IPS-18a (cell line): ENCODE measurements at regions not wholly inside any gene's neighbourhood (a gene's known extent, or its start where the extent isn't known, plus 50 kb on each side); places are given as distances from the start of the nearest gene placed in this dataset.

ENCODE experiments used
- H3K27ac ChIP-seq: one replicate; pipeline ENCODE4 v1.5.1; 2013; ENCODE audit warnings: low read length
- H3K27me3 ChIP-seq: one replicate; pipeline ENCODE4 v1.6.1; 2013; ENCODE audit warnings: mild to moderate bottlenecking, low read length; ENCODE audit not compliant: control insufficient read depth, insufficient read depth
- H3K36me3 ChIP-seq: one replicate; pipeline ENCODE4 v1.6.1; 2013; ENCODE audit warnings: low read depth, low read length; ENCODE audit not compliant: control insufficient read depth
- H3K4me1 ChIP-seq: one replicate; pipeline ENCODE4 v1.6.1; 2013; ENCODE audit warnings: low read depth, low read length; ENCODE audit not compliant: control insufficient read depth
- H3K4me3 ChIP-seq: one replicate; pipeline ENCODE4 v1.5.1; 2013; ENCODE audit warnings: low read length
- H3K9ac ChIP-seq: one replicate; pipeline ENCODE4 v1.6.1; 2013; ENCODE audit warnings: mild to moderate bottlenecking, low read length, moderate library complexity
- H3K9me3 ChIP-seq: one replicate; pipeline ENCODE4 v1.6.1; 2013; ENCODE audit warnings: low read depth, low read length; ENCODE audit not compliant: control insufficient read depth

GRCh38 chr1:13976485-13976884, 276.5 kb downstream of the PRDM2 start:
- no peak overlapping the region for H3K27ac ChIP-seq
- H3K36me3 ChIP-seq: no peaks in the 10 kb centered on the region
- H3K9ac ChIP-seq: no peak overlapping the region

DNA sequence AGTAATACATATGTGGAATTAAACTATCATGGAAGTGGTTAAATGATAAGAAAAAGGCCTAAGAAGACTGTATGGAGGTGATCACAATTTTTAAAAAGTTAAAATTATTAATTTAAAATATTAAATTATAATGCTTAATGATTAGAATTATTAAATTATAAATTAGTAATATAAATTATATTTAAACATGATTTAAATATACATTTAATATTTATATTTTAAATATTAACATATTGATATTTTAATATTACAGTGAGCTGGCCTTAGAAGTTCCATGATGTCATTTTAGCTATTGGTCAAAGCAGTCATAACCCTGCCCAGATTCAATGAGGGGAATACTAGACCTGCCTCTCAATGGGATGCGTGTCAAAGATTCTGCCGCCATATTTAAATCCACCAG, 281.2 kb downstream of the PRDM2 start:
- H3K4me1 ChIP-seq: no peaks in the 10 kb centered on the region
- no peaks in the 10 kb centered on the region for H3K27me3 ChIP-seq
- no peak overlapping the region for H3K27ac ChIP-seq
- no peaks in the 10 kb centered on the region for H3K36me3 ChIP-seq
- H3K4me3 ChIP-seq: no peak overlapping the region
- H3K9me3 ChIP-seq: no peaks in the 10 kb centered on the region
- no peak overlapping the region for H3K9ac ChIP-seq

More at GRCh38 chr1:13976485-13976884, 276.5 kb downstream of the PRDM2 start:
- Histone ChIP-seq H3K4me1 (no peaks in the 10 kb centered on the region), H3K9me3 (no peaks in the 10 kb centered on the region), H3K27me3 (no peaks in the 10 kb centered on the region), H3K4me3 (no peak overlapping the region)

DNA sequence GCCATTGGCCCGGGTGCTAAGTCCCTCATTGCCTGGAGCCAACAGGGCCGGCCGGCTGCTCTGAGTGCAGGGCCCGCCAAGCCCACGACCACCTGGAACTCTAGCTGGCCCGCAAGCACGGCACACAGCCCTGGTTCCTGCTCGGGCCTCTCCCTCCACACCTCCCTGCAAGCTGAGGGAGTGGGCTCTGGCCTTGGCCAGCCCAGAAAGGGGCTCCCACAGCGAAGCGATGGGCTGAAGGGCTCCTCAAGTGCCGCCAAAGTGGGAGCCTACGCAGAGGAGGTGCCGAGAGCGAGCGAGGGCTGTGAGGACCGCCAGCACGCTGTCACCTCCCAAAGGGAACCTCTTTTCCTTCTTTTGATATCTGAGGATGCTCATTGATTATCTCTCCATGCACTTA, 283.4 kb downstream of the PRDM2 start:
- Histone ChIP-seq H3K4me3 (no peak overlapping the region), H3K4me1 (no peaks in the 10 kb centered on the region), H3K27ac (no peak overlapping the region), H3K9ac (no peak overlapping the region), H3K36me3 (no peaks in the 10 kb centered on the region), H3K9me3 (no peaks in the 10 kb centered on the region), H3K27me3 (no peaks in the 10 kb centered on the region)

DNA sequence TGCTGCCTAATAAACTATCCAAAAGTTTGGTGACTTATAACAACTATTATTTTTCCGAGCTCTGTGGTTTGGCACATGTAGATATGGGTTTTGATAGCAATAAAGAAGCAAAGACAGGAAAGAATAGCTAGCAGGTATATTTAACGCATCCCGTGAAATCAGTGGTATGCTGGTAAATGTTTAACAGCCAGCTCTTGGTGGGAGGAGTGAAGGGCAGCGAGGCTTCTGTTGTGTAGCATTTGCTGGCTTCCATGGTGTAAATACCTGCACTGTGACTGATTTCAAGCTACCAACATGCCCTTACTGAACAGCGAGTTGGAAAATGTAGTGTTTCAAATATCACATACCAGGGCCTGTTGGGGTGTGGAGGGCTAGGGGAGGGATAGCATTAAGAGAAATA, 291.0 kb downstream of the PRDM2 start:
- H3K9ac ChIP-seq: no peak overlapping the region
- no peaks in the 10 kb centered on the region for H3K27me3 ChIP-seq
- no peaks in the 10 kb centered on the region for H3K4me1 ChIP-seq
- H3K4me3 ChIP-seq: no peak overlapping the region
- H3K36me3 ChIP-seq: no peaks in the 10 kb centered on the region
- no peak overlapping the region for H3K27ac ChIP-seq
- H3K9me3 ChIP-seq: no peaks in the 10 kb centered on the region

DNA sequence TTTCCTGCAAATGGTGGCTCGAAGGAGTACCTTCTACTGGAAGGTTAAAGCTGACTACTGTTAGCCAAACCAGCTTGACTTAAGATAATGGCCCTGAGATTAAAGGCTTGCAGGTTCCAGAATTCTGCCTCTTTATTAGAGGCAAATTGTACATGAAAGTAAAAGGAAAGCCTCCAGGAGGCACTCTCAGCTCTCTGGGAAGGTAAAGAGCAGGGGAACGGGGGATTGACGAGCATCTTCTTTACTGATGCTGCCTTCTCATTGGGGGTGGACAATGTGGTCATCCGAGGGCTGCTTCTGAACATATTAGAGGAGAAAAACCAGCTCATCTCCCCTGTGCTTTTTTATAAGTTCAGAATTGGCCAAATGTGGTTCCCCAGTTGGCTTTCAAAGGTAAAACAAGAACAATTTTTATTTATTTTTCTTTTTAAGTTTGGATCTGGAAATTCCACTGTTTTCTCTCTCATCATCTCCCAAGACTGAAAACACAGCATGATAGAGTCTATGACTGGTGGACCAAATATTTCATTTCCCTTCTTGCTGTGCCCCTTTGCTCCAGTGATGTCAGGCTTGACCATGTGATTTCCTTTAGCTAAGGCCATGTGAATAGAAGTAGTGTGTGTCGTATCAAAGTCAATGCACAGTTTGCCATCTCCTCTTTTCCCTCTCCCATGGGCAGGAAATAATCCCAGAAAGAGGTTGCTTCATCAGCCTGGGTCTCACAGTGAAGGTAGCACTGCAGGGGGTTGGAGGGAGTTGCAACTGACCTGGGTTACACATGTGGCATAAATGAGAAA, 292.7 kb downstream of the PRDM2 start:
- no peak overlapping the region for H3K4me3 ChIP-seq
- no peaks in the 10 kb centered on the region for H3K36me3 ChIP-seq
- no peak overlapping the region for H3K9ac ChIP-seq
- no peak overlapping the region for H3K27ac ChIP-seq
- H3K9me3 ChIP-seq: no peaks in the 10 kb centered on the region
- no peaks in the 10 kb centered on the region for H3K27me3 ChIP-seq
- no peaks in the 10 kb centered on the region for H3K4me1 ChIP-seq

GRCh38 chr1:13994386-13994785, 294.4 kb downstream of the PRDM2 start:
- Histone ChIP-seq H3K9me3 (no peaks in the 10 kb centered on the region), H3K27ac (no peak overlapping the region), H3K36me3 (no peaks in the 10 kb centered on the region), H3K27me3 (no peaks in the 10 kb centered on the region), H3K4me3 (no peak overlapping the region), H3K4me1 (no peaks in the 10 kb centered on the region), H3K9ac (no peak overlapping the region)

GRCh38 chr1:13996334-13996733, 296.3 kb downstream of the PRDM2 start:
- H3K27ac ChIP-seq: no peak overlapping the region
- H3K4me1 ChIP-seq: no peaks in the 10 kb centered on the region
- H3K9me3 ChIP-seq: no peaks in the 10 kb centered on the region
- H3K36me3 ChIP-seq: no peaks in the 10 kb centered on the region
- H3K9ac ChIP-seq: no peak overlapping the region
- H3K27me3 ChIP-seq: no peaks in the 10 kb centered on the region
- H3K4me3 ChIP-seq: no peak overlapping the region

GRCh38 chr1:14003552-14003951, 303.6 kb downstream of the PRDM2 start:
- no peaks in the 10 kb centered on the region for H3K4me1 ChIP-seq
- H3K36me3 ChIP-seq: no peaks in the 10 kb centered on the region
- H3K27ac ChIP-seq: no peak overlapping the region
- H3K4me3 ChIP-seq: no peak overlapping the region
- H3K9me3 ChIP-seq: no peaks in the 10 kb centered on the region
- no peak overlapping the region for H3K9ac ChIP-seq
- H3K27me3 ChIP-seq: no peaks in the 10 kb centered on the region

GRCh38 chr1:14009582-14009981, 309.6 kb downstream of the PRDM2 start:
- no peaks in the 10 kb centered on the region for H3K36me3 ChIP-seq
- no peaks in the 10 kb centered on the region for H3K4me1 ChIP-seq
- H3K9ac ChIP-seq: no peak overlapping the region
- no peaks in the 10 kb centered on the region for H3K27me3 ChIP-seq
- H3K4me3 ChIP-seq: no peak overlapping the region
- no peaks in the 10 kb centered on the region for H3K9me3 ChIP-seq
- no peak overlapping the region for H3K27ac ChIP-seq

GRCh38 chr1:14010476-14010875, 310.5 kb downstream of the PRDM2 start:
- no peak overlapping the region for H3K4me3 ChIP-seq
- H3K9me3 ChIP-seq: no peaks in the 10 kb centered on the region
- H3K9ac ChIP-seq: no peak overlapping the region
- no peaks in the 10 kb centered on the region for H3K27me3 ChIP-seq
- H3K4me1 ChIP-seq: no peaks in the 10 kb centered on the region
- no peaks in the 10 kb centered on the region for H3K36me3 ChIP-seq
- H3K27ac ChIP-seq: no peak overlapping the region

DNA sequence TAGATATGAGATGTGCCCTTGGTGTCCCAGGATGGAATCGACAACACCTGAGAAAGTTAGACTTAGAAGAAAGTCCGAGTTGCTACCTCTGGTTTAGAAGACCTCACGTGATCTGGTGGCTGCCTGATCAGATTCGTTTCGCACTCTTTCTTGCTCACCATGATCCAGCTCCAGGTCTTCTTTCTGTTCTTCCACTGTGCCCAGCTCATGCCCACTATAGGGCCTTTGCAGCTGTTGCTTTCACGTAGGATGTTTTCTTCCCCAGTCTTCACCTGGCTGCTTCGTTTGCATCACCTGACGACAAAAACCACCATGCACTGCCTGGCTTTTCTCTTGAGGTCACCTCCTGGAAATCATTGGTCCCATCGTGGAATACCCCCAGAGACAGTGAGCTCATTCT, 311.1 kb downstream of the PRDM2 start:
- H3K27ac ChIP-seq: no peak overlapping the region
- no peak overlapping the region for H3K9ac ChIP-seq
- no peaks in the 10 kb centered on the region for H3K9me3 ChIP-seq
- no peak overlapping the region for H3K4me3 ChIP-seq
- no peaks in the 10 kb centered on the region for H3K36me3 ChIP-seq
- H3K4me1 ChIP-seq: no peaks in the 10 kb centered on the region
- H3K27me3 ChIP-seq: no peaks in the 10 kb centered on the region

DNA sequence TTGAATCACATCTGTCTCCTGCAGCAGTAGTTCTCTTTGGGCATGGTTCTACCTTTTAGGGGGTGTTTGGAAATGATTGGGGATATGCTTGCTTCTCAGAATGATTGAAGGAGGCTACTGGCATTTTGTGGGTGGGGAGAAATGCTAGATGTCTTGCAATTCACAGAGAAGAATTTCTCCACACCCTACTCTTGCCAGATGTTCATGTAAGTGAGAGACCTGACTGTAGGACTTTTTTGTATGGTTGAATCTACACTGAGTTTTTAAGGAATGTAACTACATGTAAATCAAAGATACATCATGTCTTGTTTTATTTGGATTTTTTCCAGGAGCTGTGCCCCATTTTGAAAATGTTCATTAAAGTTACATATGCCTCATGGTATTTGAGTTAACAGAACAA, 311.9 kb downstream of the PRDM2 start:
- Histone ChIP-seq H3K4me3 (no peak overlapping the region), H3K9ac (no peak overlapping the region), H3K27ac (no peak overlapping the region), H3K36me3 (no peaks in the 10 kb centered on the region), H3K4me1 (no peaks in the 10 kb centered on the region), H3K27me3 (no peaks in the 10 kb centered on the region), H3K9me3 (no peaks in the 10 kb centered on the region)
